ENCODE measurements at regions not wholly inside any gene's neighbourhood (a gene's known extent, or its start where the extent isn't known, plus 50 kb on each side); places are given as distances from the start of the nearest gene placed in this dataset.

DNA sequence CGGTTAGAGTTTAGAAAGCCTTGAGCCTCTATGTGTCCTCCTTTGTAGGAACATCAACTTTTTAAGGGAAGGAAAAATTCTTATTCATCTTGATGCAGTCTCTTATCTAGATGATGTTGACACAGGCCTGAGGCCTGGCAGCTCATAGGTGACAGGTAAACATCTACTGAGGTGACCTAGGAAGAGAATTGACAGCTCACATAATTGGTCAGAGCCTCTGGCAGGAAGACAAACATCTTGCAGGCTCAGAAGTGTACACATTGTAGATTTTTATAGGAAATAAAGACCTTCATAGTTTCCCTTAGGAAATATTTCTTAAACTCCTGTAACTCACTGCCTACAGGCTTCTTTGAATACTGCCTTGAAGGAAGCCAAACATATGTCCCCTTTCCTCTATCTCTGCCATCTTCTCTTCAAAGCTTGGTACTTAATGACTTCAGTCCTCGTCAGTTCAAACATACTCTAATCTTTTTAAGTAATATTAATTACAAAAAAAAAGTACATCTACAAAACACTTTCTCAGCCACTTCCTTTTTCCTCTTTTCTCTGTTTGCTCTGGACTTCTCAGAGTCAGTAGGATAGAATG, 341.3 kb downstream of the TBL1XR1 start:
- TF ChIP-seq POLR2AphosphoS5 (IDR thresholded peaks at IDR 0.05; ENCODE audit: low read depth, low read length) (no peak), USF2 (IDR thresholded peaks at IDR 0.05; ENCODE audit: borderline replicate concordance, low read depth, low read length) (no peak), EZH2phosphoT487 (IDR thresholded peaks at IDR 0.05; ENCODE audit: borderline replicate concordance, low read depth) (no peak), TAF1 (IDR thresholded peaks at IDR 0.05; ENCODE audit: borderline replicate concordance, low read depth, low read length) (no peak), TEAD4 (IDR thresholded peaks at IDR 0.05; ENCODE audit: borderline replicate concordance, insufficient read depth) (no peak), RCOR1 (IDR thresholded peaks at IDR 0.05; ENCODE audit: low read length) (no peak), RAD21 (IDR thresholded peaks at IDR 0.05; ENCODE audit: low read length) (no peak), FOXJ3 (CRISPR knock-in tag; IDR thresholded peaks at IDR 0.05) (no peak), ELF1 (IDR thresholded peaks at IDR 0.05) (no peak), MXI1 (IDR thresholded peaks at IDR 0.05; ENCODE audit: low read depth, low read length) (no peak), FOSL2 (IDR thresholded peaks at IDR 0.05; ENCODE audit: borderline replicate concordance, low read depth) (no peak), RFX5 (IDR thresholded peaks at IDR 0.05; ENCODE audit: low read length) (no peak), GATA2 (CRISPR knock-in tag; IDR thresholded peaks at IDR 0.05) (no peak), SIN3A (IDR thresholded peaks at IDR 0.05; ENCODE audit: borderline replicate concordance, low read depth, low read length) (no peak), GABPA (IDR thresholded peaks at IDR 0.05; ENCODE audit: low read depth) (no peak)
- TF ChIP-seq, protein P1, sequence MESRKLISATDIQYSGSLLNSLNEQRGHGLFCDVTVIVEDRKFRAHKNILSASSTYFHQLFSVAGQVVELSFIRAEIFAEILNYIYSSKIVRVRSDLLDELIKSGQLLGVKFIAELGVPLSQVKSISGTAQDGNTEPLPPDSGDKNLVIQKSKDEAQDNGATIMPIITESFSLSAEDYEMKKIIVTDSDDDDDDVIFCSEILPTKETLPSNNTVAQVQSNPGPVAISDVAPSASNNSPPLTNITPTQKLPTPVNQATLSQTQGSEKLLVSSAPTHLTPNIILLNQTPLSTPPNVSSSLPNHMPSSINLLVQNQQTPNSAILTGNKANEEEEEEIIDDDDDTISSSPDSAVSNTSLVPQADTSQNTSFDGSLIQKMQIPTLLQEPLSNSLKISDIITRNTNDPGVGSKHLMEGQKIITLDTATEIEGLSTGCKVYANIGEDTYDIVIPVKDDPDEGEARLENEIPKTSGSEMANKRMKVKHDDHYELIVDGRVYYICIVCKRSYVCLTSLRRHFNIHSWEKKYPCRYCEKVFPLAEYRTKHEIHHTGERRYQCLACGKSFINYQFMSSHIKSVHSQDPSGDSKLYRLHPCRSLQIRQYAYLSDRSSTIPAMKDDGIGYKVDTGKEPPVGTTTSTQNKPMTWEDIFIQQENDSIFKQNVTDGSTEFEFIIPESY (IDR thresholded peaks at IDR 0.05; ENCODE audit: borderline replicate concordance, low read depth), result no peak
- TF ChIP-seq, protein P2, sequence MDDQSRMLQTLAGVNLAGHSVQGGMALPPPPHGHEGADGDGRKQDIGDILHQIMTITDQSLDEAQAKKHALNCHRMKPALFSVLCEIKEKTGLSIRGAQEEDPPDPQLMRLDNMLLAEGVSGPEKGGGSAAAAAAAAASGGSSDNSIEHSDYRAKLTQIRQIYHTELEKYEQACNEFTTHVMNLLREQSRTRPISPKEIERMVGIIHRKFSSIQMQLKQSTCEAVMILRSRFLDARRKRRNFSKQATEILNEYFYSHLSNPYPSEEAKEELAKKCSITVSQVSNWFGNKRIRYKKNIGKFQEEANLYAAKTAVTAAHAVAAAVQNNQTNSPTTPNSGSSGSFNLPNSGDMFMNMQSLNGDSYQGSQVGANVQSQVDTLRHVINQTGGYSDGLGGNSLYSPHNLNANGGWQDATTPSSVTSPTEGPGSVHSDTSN (IDR thresholded peaks at IDR 0.05), result no peak
- TF ChIP-seq, protein P3, sequence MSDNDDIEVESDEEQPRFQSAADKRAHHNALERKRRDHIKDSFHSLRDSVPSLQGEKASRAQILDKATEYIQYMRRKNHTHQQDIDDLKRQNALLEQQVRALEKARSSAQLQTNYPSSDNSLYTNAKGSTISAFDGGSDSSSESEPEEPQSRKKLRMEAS (IDR thresholded peaks at IDR 0.05; ENCODE audit: low read depth), result no peak
- TF ChIP-seq, protein P4, sequence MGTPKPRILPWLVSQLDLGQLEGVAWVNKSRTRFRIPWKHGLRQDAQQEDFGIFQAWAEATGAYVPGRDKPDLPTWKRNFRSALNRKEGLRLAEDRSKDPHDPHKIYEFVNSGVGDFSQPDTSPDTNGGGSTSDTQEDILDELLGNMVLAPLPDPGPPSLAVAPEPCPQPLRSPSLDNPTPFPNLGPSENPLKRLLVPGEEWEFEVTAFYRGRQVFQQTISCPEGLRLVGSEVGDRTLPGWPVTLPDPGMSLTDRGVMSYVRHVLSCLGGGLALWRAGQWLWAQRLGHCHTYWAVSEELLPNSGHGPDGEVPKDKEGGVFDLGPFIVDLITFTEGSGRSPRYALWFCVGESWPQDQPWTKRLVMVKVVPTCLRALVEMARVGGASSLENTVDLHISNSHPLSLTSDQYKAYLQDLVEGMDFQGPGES (IDR thresholded peaks at IDR 0.05; ENCODE audit: low read depth, low read length), result no peak
- no peaks in the 10 kb centered on the region for H4K20me1 ChIP-seq (ENCODE audit: insufficient read depth)
- no peaks in the 10 kb centered on the region for H3F3A ChIP-seq (replicated peaks; ENCODE audit: insufficient read depth)
- H2AFZ ChIP-seq (ENCODE audit: low read depth), result no peak overlapping the region
- ChIA-PET POLR2A (no interaction called here), CTCF (interaction anchor here (1.2 kb wide), 1 partner anchor 117 kb away, joined by 3 read pairs; no protein-coding TSS in a partner anchor)
- H3K9me3 ChIP-seq, result no peaks in the 10 kb centered on the region
- no peak overlapping the region for H3K4me2 ChIP-seq
- H3K9ac ChIP-seq, result no peak overlapping the region
- H3K79me2 ChIP-seq (ENCODE audit: insufficient read depth), result no peaks in the 10 kb centered on the region
- H3K9me2 ChIP-seq, result no peaks in the 10 kb centered on the region
- WGBS (ENCODE audit: low lambda C conversion rate), result 43% methylated on average over 2 of the region's 2 CpGs
- H3K27me3 ChIP-seq (ENCODE audit: insufficient read depth), result no peaks in the 10 kb centered on the region
- H3K4me3 ChIP-seq (ENCODE audit: low read depth in 2 of 2, low read length in 1 of 2), result no peak overlapping the region
- no peak overlapping the region for H3K27ac ChIP-seq (ENCODE audit: low read depth in 2 of 2, low read length in 1 of 2)
- H3K4me1 ChIP-seq (ENCODE audit: control insufficient read depth in 1 of 2, insufficient read depth in 2 of 2, low read depth in 1 of 2, low read length in 1 of 2), result no peaks in the 10 kb centered on the region
- no peaks in the 10 kb centered on the region for H3K36me3 ChIP-seq (replicated peaks in 1 of 2; ENCODE audit: control insufficient read depth in 1 of 2, insufficient read depth in 2 of 2, low read length in 1 of 2)
- DNase-seq, result no peak

Measured in SK-N-SH (cell line).